ENCODE measurements at regions not wholly inside any gene's neighbourhood (a gene's known extent, or its start where the extent isn't known, plus 50 kb on each side); places are given as distances from the start of the nearest gene placed in this dataset.

GRCh38 chr12:58434726-58435125, 485.6 kb downstream of the LRIG3 start:
- Histone ChIP-seq H3K36me3 (ENCODE audit: low read depth, low read length) (no peaks in the 10 kb centered on the region), H3F3A (ENCODE audit: low read length, unreplicated experiment) (no peaks in the 10 kb centered on the region), H3K9me3 (ENCODE audit: low read length) (no peaks in the 10 kb centered on the region), H3K27me3 (ENCODE audit: low read length) (no peaks in the 10 kb centered on the region), H3K9ac (ENCODE audit: low read length) (no peak overlapping the region), H3K79me2 (ENCODE audit: low read length) (no peaks in the 10 kb centered on the region), H3K27ac (ENCODE audit: low read length) (peak overlapping the region; percentile 6; the same call in 1 of the 2 replicates), H4K20me1 (ENCODE audit: low read length) (no peaks in the 10 kb centered on the region), H3K4me1 (ENCODE audit: insufficient read depth, low read length) (peaks cover 13% of the 10 kb centered on the region), H3K4me3 (ENCODE audit: low read length) (no peak overlapping the region), H3K9me2 (replicated peaks; ENCODE audit: low read length) (no peaks in the 10 kb centered on the region), H2AFZ (ENCODE audit: low read length) (no peak overlapping the region), H3K4me2 (ENCODE audit: low read length) (no peak overlapping the region)
- intact Hi-C loops (cut with micrococcal nuclease): no loop called here
- no peak for TF ChIP-seq EZH2phosphoT487 (IDR thresholded peaks at IDR 0.05; ENCODE audit: borderline replicate concordance, low read length)
- TF ChIP-seq EZH2 (IDR thresholded peaks at IDR 0.05; ENCODE audit: low read length, unreplicated experiment): no peak
- no peak for TF ChIP-seq CTCF (conservative IDR thresholded peaks at IDR 0.05; ENCODE audit: low read depth, low read length)
- ChIA-PET CTCF (no interaction called here), POLR2A (ENCODE audit: unreplicated experiment) (no interaction called here)
- BruUV-seq (replicated peaks): no TSS peak
- DNase-seq: no peak
- ATAC-seq: no peak

- Histone ChIP-seq H4K20me1 (ENCODE audit: low read length) (no peaks in the 10 kb centered on the region), H3F3A (ENCODE audit: low read length, unreplicated experiment) (no peaks in the 10 kb centered on the region), H3K79me2 (ENCODE audit: low read length) (no peaks in the 10 kb centered on the region), H3K9me2 (replicated peaks; ENCODE audit: low read length) (no peaks in the 10 kb centered on the region), H3K36me3 (ENCODE audit: low read depth, low read length) (no peaks in the 10 kb centered on the region), H3K9ac (ENCODE audit: low read length) (no peak overlapping the region), H3K9me3 (ENCODE audit: low read length) (no peaks in the 10 kb centered on the region), H3K4me3 (ENCODE audit: low read length) (no peak overlapping the region), H2AFZ (ENCODE audit: low read length) (no peak overlapping the region), H3K27ac (ENCODE audit: low read length) (no peak overlapping the region), H3K4me1 (ENCODE audit: insufficient read depth, low read length) (peaks cover 13% of the 10 kb centered on the region), H3K27me3 (ENCODE audit: low read length) (no peaks in the 10 kb centered on the region), H3K4me2 (ENCODE audit: low read length) (no peak overlapping the region)
- DNase-seq (no peak), ATAC-seq (no peak)
- ChIA-PET POLR2A (ENCODE audit: unreplicated experiment) (no interaction called here), CTCF (no interaction called here)
- intact Hi-C loops (cut with micrococcal nuclease): no loop called here
- no TSS peak for BruUV-seq (replicated peaks)
- TF ChIP-seq EZH2 (IDR thresholded peaks at IDR 0.05; ENCODE audit: low read length, unreplicated experiment) (no peak), EZH2phosphoT487 (IDR thresholded peaks at IDR 0.05; ENCODE audit: borderline replicate concordance, low read length) (no peak), CTCF (conservative IDR thresholded peaks at IDR 0.05; ENCODE audit: low read depth, low read length) (no peak)
Measured at GRCh38 chr12:58435647-58436046, 484.7 kb downstream of the LRIG3 start.

- Histone ChIP-seq H4K20me1 (ENCODE audit: low read length) (no peaks in the 10 kb centered on the region), H3K4me3 (ENCODE audit: low read length) (no peak overlapping the region), H3K9me3 (ENCODE audit: low read length) (no peaks in the 10 kb centered on the region), H2AFZ (ENCODE audit: low read length) (no peak overlapping the region), H3K79me2 (ENCODE audit: low read length) (no peaks in the 10 kb centered on the region), H3K36me3 (ENCODE audit: low read depth, low read length) (no peaks in the 10 kb centered on the region), H3K9ac (ENCODE audit: low read length) (no peak overlapping the region), H3K9me2 (replicated peaks; ENCODE audit: low read length) (no peaks in the 10 kb centered on the region), H3K27ac (ENCODE audit: low read length) (no peak overlapping the region), H3K4me2 (ENCODE audit: low read length) (no peak overlapping the region), H3K27me3 (ENCODE audit: low read length) (no peaks in the 10 kb centered on the region), H3K4me1 (ENCODE audit: insufficient read depth, low read length) (0 out of 2 replicates have a peak, but pooled peaks cover 6% of the 10 kb centered on the region), H3F3A (ENCODE audit: low read length, unreplicated experiment) (no peaks in the 10 kb centered on the region)
- ChIA-PET CTCF (no interaction called here), POLR2A (ENCODE audit: unreplicated experiment) (no interaction called here)
- DNase-seq (no peak), ATAC-seq (no peak)
- TF ChIP-seq CTCF (conservative IDR thresholded peaks at IDR 0.05; ENCODE audit: low read depth, low read length) (no peak), EZH2 (IDR thresholded peaks at IDR 0.05; ENCODE audit: low read length, unreplicated experiment) (no peak), EZH2phosphoT487 (IDR thresholded peaks at IDR 0.05; ENCODE audit: borderline replicate concordance, low read length) (no peak)
- intact Hi-C loops (cut with micrococcal nuclease): no loop called here
- BruUV-seq (replicated peaks): no TSS peak
Measured at GRCh38 chr12:58441483-58441882, 478.8 kb downstream of the LRIG3 start.
